ENCODE measurements at regions not wholly inside any gene's neighbourhood (a gene's known extent, or its start where the extent isn't known, plus 50 kb on each side); places are given as distances from the start of the nearest gene placed in this dataset.

- no peak for DNase-seq (ENCODE audit: low spot score)
These were observed 346.7 kb upstream of the SLC14A2 start for GRCh38 chr18:45268583-45268982.

DNA sequence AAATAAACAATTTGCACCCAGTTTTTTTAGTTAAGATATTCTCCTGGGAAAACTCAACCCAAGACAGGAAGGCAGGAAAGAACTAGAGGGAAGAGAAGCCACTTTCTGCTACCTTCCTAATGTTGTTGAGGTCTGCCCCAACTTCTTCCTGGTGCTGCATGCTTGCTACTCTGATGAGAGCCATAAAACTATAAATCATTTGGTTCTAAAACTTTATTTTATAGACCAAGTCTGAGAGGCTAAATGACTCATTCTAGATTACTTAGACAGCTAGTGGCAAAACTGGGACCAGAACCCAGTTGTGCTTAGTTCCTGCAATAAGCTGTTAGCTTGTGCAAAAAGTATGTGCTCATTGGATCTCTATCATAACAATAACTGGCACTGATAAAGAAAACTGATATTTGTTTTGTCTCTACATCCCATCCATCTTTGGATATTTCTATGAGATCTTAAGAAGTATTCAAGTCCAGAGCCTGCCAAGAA, 344.9 kb upstream of the SLC14A2 start:
- DNase-seq (ENCODE audit: low spot score): no peak

DNA sequence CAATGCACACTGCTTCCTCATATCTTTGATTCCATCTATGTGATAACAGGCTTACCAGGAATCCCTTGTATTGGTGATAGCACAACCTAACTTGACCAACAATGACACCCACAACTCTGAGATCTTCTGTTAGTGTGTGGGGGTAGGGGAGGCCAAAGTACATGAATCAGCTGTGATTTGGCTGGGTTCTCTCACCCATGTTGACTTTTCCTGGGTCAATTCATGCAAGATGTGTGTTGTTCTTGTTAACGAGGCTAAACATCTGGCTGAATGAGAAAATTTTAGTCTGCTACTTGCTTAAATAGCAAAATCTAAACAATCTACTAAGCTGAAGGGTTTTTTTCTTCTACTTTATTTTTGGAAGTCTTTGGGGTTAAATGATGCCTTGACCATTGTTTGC, 341.2 kb upstream of the SLC14A2 start:
- DNase-seq (ENCODE audit: low spot score): no peak

DNA sequence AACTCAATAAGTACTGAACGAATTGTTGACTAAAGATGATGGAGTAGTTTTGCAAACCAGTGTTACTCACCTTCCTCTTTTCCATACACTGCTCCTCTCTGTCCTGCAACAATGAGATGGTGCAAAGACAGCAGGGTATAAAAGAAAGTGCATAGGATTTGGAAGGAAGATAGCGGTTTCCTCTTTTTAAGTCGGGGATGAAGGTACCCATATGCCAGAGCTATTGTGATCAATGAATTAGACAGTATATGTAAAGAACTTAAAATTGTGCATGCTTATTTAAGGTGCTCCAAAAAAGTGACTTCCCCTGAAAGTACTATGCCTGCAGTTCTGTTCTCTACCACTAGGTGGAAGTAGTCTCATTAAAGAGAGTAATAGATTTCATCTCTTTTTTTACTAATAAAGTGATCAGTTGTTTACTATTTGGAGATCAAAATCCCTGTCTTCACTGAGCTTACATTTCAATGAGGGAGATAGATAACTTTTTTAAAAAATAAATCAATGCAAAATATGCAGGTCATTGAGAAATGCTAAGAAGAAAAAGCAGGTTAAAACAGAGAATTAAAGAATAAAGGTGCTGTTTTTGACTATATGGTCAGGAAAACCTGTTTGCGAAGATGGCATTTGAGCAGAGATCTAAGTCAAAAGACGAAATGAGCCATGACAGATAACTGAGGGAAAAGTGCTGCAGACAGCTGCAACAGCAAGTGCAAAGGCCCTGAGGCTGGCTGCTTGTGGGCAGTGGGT, 339.7 kb upstream of the SLC14A2 start:
- peak; percentile 43 for DNase-seq (ENCODE audit: low spot score)

DNA sequence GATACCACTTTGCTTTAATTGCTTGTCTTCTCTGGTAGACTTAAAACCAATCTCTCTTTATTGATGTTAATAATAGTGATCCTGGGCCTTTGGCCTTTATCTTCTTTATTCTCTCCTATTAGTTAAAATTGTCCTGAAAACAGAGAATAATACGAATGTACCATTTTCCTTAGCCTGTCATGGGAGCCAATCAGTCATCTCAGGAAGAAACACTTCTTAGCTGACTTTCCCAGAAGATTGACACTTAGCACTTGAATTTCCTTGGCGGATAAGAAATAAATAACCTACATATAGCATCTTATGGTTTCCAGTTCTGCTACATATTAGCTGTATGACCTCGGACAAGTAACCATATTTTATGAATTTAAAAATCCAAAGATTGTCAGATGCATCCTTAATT, 338.4 kb upstream of the SLC14A2 start:
- no peak for DNase-seq (ENCODE audit: low spot score)

DNA sequence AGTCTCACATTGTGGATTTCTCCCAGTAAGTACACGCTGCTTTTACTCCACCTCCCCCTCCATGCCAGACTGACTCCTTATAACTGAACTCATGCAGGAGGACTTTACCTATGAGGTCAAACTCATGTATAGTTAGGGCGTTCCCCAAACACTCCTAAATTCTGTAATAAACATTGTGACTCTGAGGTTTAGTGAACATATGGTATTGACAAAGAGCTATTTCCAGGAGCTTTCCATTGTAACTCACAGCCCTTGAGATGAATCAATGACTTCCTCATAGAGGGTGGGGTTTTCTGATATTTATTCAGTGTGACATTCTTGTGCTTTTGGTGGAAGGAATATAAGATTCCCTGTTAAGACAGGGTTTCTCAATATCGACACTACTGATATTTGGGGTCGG, 337.4 kb upstream of the SLC14A2 start:
- no peak for DNase-seq (ENCODE audit: low spot score)

- no peak for DNase-seq (ENCODE audit: low spot score)
These were observed 334.6 kb upstream of the SLC14A2 start for GRCh38 chr18:45280481-45281276.

- no peak for DNase-seq (ENCODE audit: low spot score)
These were observed 333.0 kb upstream of the SLC14A2 start for GRCh38 chr18:45282101-45282812.

- no peak for DNase-seq (ENCODE audit: low spot score)
These were observed 331.1 kb upstream of the SLC14A2 start for GRCh38 chr18:45284174-45284573.

DNA sequence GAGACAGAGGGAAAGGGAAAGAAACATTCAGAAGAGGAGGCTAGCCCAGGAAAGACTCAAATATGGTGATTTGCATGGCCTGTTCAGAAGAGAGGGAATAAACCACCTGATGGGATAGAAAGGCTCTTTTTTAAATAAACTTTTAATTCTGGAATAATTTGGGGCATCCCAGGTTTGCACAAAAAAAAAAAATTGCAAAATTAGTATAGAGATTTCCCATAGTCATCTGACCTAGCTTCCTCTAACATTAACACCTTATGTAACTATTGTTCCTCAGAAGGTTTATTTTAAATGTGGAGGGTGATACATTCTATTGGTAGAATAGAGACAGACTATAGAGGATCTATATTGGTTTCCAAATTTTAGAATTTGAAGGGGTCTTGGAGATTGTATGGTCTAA, 330.4 kb upstream of the SLC14A2 start:
- no peak for DNase-seq (ENCODE audit: low spot score)

DNA sequence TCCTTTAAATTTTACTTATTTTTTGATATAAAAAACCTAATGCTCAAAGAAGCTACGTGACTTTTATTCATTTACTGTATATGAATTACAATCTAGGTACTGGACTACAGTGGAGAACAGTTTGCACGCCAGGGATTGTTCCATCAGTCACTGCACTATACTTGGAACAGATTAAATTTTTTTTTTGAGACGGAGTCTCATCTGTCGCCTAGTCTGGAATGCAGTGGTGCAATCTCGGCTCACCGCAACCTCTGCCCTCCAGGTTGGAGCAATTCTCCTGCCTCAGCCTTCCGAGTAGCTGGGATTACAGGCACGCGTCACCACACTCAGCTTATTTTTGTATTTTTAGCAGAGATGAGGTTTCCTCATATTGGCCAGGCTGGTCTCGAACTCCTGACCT, 330.0 kb upstream of the SLC14A2 start:
- no peak for DNase-seq (ENCODE audit: low spot score)

- DNase-seq (ENCODE audit: low spot score): no peak
These were observed 328.8 kb upstream of the SLC14A2 start for GRCh38 chr18:45286431-45286830.

- no peak for DNase-seq (ENCODE audit: low spot score)
These were observed 327.7 kb upstream of the SLC14A2 start for GRCh38 chr18:45287531-45287930.

GRCh38 chr18:45290364-45290763, 324.9 kb upstream of the SLC14A2 start:
- DNase-seq (ENCODE audit: low spot score): no peak

GRCh38 chr18:45291621-45292615, 323.4 kb upstream of the SLC14A2 start:
- no peak for DNase-seq (ENCODE audit: low spot score)

GRCh38 chr18:45295388-45295787, 319.9 kb upstream of the SLC14A2 start:
- no peak for DNase-seq (ENCODE audit: low spot score)

DNA sequence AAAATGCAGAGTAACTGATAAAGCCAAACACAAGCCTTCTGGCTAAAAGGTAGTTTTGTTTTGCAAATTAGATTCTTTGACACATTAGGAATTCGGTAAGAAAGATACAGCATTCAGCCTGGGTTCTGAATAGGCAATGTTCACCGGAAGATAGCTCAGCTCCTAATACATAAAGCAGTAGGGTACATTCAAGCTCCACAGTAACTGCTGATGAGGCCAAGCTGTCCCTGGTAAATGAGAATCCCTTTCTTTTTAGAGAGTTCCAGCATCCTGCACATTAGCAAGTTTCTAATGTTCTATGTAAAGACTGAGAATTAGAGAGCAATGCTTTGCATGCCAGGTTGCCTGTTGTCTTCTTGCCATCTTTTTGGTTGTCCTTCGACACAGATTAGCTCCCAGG, 316.3 kb upstream of the SLC14A2 start:
- no peak for DNase-seq (ENCODE audit: low spot score)

DNA sequence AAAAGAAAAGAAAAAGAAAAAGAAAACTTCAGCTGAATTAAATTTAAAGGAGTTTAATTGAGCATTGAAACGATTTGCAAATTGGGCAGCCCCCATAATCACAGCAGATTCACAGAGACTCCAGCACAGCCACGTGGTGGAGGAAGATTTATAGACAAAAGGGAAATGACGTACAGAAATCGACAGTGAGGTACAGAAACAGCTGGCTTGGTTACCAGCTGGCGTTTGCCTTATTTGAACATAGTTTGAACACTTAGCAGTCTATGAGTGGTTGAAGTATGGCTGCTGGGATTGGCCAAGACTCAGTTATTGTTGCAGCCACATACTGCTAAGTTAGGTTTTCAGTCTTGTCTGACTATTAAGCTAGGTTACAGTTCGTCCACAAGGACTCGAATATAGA, 312.2 kb upstream of the SLC14A2 start:
- no peak for DNase-seq (ENCODE audit: low spot score)

GRCh38 chr18:45304558-45304957, 310.7 kb upstream of the SLC14A2 start:
- no peak for DNase-seq (ENCODE audit: low spot score)

GRCh38 chr18:45312555-45313126, 302.6 kb upstream of the SLC14A2 start:
- no peak for DNase-seq (ENCODE audit: low spot score)

DNA sequence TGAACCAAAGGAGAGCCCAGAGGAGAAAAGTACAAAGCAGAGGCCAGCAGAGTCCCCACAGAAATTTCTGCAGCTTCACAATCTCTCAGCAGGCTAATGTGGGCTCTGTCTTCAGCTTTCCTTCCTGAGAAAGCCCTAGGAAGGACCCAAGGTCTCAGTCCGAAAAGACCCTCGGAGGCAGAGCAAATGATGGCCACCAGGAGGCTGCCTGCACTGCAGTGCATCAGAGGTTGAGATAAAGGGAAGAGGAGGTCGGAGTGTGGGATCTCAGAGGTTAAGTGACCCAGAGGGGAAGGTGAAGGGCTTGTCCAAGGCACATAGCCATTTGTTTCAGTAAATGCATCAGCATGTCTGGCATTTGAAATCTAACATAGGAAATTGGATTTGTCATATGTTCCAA, 299.1 kb upstream of the SLC14A2 start:
- DNase-seq (ENCODE audit: low spot score): no peak
